ENCODE measurements at regions not wholly inside any gene's neighbourhood (a gene's known extent, or its start where the extent isn't known, plus 50 kb on each side); places are given as distances from the start of the nearest gene placed in this dataset.

GRCh38 chr16:87202346-87202745 is 114.8 kb downstream of the C16orf95 start:
- TF ChIP-seq CTCF (conservative IDR thresholded peaks at IDR 0.05 in 1 of 2, IDR thresholded peaks at IDR 0.05 in 1 of 2; ENCODE audit: low read depth in 1 of 2, low read length in 2 of 2), result no peak
- TF ChIP-seq EZH2 (IDR thresholded peaks at IDR 0.05; ENCODE audit: low read length, missing control alignments), result no peak
